Endothelial cell of umbilical vein (primary cell): ENCODE measurements at regions not wholly inside any gene's neighbourhood (a gene's known extent, or its start where the extent isn't known, plus 50 kb on each side); places are given as distances from the start of the nearest gene placed in this dataset.

Experiments
- BruUV-seq: library from RNA; stranded (reverse); fragments of 400-500 nt; replicated peaks from 2 replicates; lab custom pipeline; 2021; lab: Mats Ljungman, UMichigan
- CTCF ChIA-PET: fragments of 300-600, 350-600 bp; sonication (Branson Sonifier 250); formaldehyde crosslinking; loops from one replicate; lab custom pipeline; 2021; ENCODE audit warnings: antibody characterized with exemption, inconsistent platforms; lab: Charles Lee
- POLR2A ChIA-PET: fragments of 300-600, 350-600 bp; sonication (Branson Sonifier 250); formaldehyde crosslinking; loops from one replicate; lab custom pipeline; 2021; ENCODE audit warnings: antibody characterized with exemption, inconsistent platforms; lab: Charles Lee
- DNase-seq: peaks from one replicate; pipeline ENCODE4 v3.0.0-alpha.2; 2011; ENCODE audit warnings: low read depth, low spot score
- FAIRE-seq: peaks from 2 replicates; lab custom pipeline; 2011; peaks lifted over from hg19 to GRCh38; lab: Jason Lieb, UNC
- H2AFZ ChIP-seq: 2 replicates; pipeline ENCODE4 v1.6.0; 2012; ENCODE audit warnings: low read depth, low read length, control low read depth, inconsistent platforms
- H3K27ac ChIP-seq: 2 replicates; pipeline ENCODE4 v1.5.1; 2011; ENCODE audit warnings: low read depth, mild to moderate bottlenecking, control low read depth, low read length, moderate library complexity; ENCODE audit not compliant: insufficient read depth
- H3K27me3 ChIP-seq, 2 experiments: 2 replicates each; pipeline versions ENCODE4 v1.6.0 to v1.6.1; 2011; ENCODE audit warnings: low read length in 2 of 2, mixed read lengths in 1 of 2; ENCODE audit not compliant: control insufficient read depth in 2 of 2, insufficient read depth in 2 of 2
- H3K36me3 ChIP-seq, 2 experiments: 2 replicates in 1 of 2; 3 replicates in 1 of 2; pipeline ENCODE4 v1.5.1; 2011; ENCODE audit warnings: low read length in 2 of 2, mild to moderate bottlenecking in 1 of 2, moderate library complexity in 1 of 2; ENCODE audit not compliant: control insufficient read depth in 2 of 2, insufficient read depth in 2 of 2; ENCODE audit errors: extremely low read depth in 1 of 2
- H3K4me1 ChIP-seq: 3 replicates; pipeline ENCODE4 v1.5.1; 2011; ENCODE audit warnings: mild to moderate bottlenecking, low read length; ENCODE audit not compliant: control insufficient read depth, insufficient read depth; ENCODE audit errors: extremely low read depth
- H3K4me2 ChIP-seq: 2 replicates; pipeline ENCODE4 v1.6.1; 2011; ENCODE audit warnings: low read length, control low read depth, mixed read lengths; ENCODE audit not compliant: insufficient read depth
- H3K4me3 ChIP-seq, 3 experiments: fragments of 200-600 bp in 1 of 3; sonication (generic), shearing (Covaris generic) in 1 of 3; replicated peaks in 1 of 3; 2 replicates each; pipeline ENCODE4 v1.5.1; 2011 to 2016; ENCODE audit warnings: control low read depth in 3 of 3, low read length in 3 of 3, mild to moderate bottlenecking in 2 of 3, inconsistent platforms in 1 of 3, low read depth in 1 of 3, moderate library complexity in 1 of 3; ENCODE audit not compliant: insufficient read depth in 1 of 3
- H3K79me2 ChIP-seq: 2 replicates; pipeline ENCODE4 v1.6.0; 2012; ENCODE audit warnings: low read length, inconsistent platforms; ENCODE audit not compliant: control insufficient read depth, insufficient read depth
- H3K9ac ChIP-seq: replicated peaks from 2 replicates; pipeline ENCODE3; 2011; ENCODE audit warnings: low read length, control low read depth; ENCODE audit not compliant: insufficient read depth; ENCODE audit errors: extremely low read depth
- H3K9me1 ChIP-seq: replicated peaks from 3 replicates; pipeline ENCODE4 v1.6.0; 2011; ENCODE audit warnings: mild to moderate bottlenecking, low read length; ENCODE audit not compliant: control insufficient read depth, insufficient read depth; ENCODE audit errors: extremely low read depth
- H3K9me3 ChIP-seq: replicated peaks from 2 replicates; pipeline ENCODE4 v1.5.1; 2012; ENCODE audit warnings: low read length, inconsistent platforms; ENCODE audit not compliant: control insufficient read depth, insufficient read depth
- H4K20me1 ChIP-seq: replicated peaks from 2 replicates; pipeline ENCODE3; 2011; ENCODE audit warnings: mild to moderate bottlenecking, low read length; ENCODE audit not compliant: control insufficient read depth, insufficient read depth; ENCODE audit errors: extremely low read depth
- CTCF ChIP-seq, 2 donors: IDR thresholded peaks; 1 replicate in 1 of 2; 2 replicates in 1 of 2; pipeline ENCODE4 v1.5.1; 2011; ENCODE audit warnings: low read length in 2 of 2, mild to moderate bottlenecking in 2 of 2, moderate library complexity in 2 of 2, control low read depth in 1 of 2, inconsistent platforms in 1 of 2, low read depth in 1 of 2; ENCODE audit not compliant: insufficient read depth in 1 of 2; ENCODE audit errors: extremely low read depth in 1 of 2
- EZH2 ChIP-seq: IDR thresholded peaks from 2 replicates; pipeline ENCODE4 v1.6.1; 2012; ENCODE audit warnings: borderline replicate concordance, low read depth, mild to moderate bottlenecking, moderate library complexity, low read length, inconsistent platforms; ENCODE audit not compliant: severe bottlenecking
- FOS ChIP-seq: IDR thresholded peaks from 2 replicates; pipeline ENCODE4 v1.6.1; 2011; ENCODE audit warnings: mild to moderate bottlenecking, low read length, moderate library complexity, borderline replicate concordance; ENCODE audit not compliant: insufficient read depth
- GATA2 ChIP-seq: IDR thresholded peaks from 2 replicates; pipeline ENCODE4 v1.7.0; 2011; ENCODE audit warnings: low read depth, mild to moderate bottlenecking, moderate library complexity, mixed read lengths, low read length; ENCODE audit not compliant: insufficient read length, insufficient read depth
- JUN ChIP-seq: IDR thresholded peaks from 2 replicates; pipeline ENCODE4 v1.6.1; 2011; ENCODE audit warnings: borderline replicate concordance, low read depth; ENCODE audit not compliant: insufficient read length, insufficient read depth
- MAX ChIP-seq: IDR thresholded peaks from 2 replicates; pipeline ENCODE4 v1.6.1; 2011; ENCODE audit not compliant: insufficient read depth, insufficient read length
- MYC ChIP-seq: IDR thresholded peaks from one replicate; pipeline ENCODE4 v1.6.1; 2011; ENCODE audit warnings: mild to moderate bottlenecking, low read depth, low read length
- POLR2A ChIP-seq: IDR thresholded peaks from 2 replicates; pipeline ENCODE4 v1.6.1; 2012; ENCODE audit warnings: low read depth, mild to moderate bottlenecking, control low read depth, low read length
- POLR2AphosphoS5 ChIP-seq: IDR thresholded peaks from 2 replicates; pipeline ENCODE4 v1.6.1; 2012; ENCODE audit warnings: low read depth, mild to moderate bottlenecking, control low read depth, low read length, moderate library complexity; ENCODE audit not compliant: insufficient read depth
- dilution Hi-C: fragments of 300-500 bp; cut with MboI; formaldehyde crosslinking; loops from one replicate; pipeline ENCODE4 v1.15.0; 2019; ENCODE audit warnings: low sequenced_read_pairs; ENCODE audit not compliant: extremely low pct_ligation_motif_present
- intact Hi-C: fragments of 100-400 bp; cut with micrococcal nuclease; formaldehyde crosslinking; loops from one replicate; pipeline ENCODE4 v1.10.0; 2022

- Histone ChIP-seq H3K9ac (no peak overlapping the region), H4K20me1 (no peaks in the 10 kb centered on the region), H3K4me2 (no peak overlapping the region), H3K9me3 (no peaks in the 10 kb centered on the region), H3K27ac (no peak overlapping the region), H3K79me2 (no peaks in the 10 kb centered on the region), H2AFZ (no peak overlapping the region), H3K9me1 (no peaks in the 10 kb centered on the region), H3K4me1 (no peaks in the 10 kb centered on the region), H3K36me3 (no peaks in the 10 kb centered on the region), H3K4me3 (no peak overlapping the region), H3K27me3 (peaks cover 0 to 10% of the 10 kb centered on the region in 2 experiments)
- ChIA-PET POLR2A (no interaction called here), CTCF (interaction anchor here (0.8 to 5.4 kb wide), 2 partner anchors 13 to 430 kb away, joined by 3 to 43 read pairs; no protein-coding TSS in a partner anchor)
- intact Hi-C loops, result no loop called here
- dilution Hi-C loops, result no loop called here
- no TSS peak for BruUV-seq
- no peak for TF ChIP-seq MYC
- TF ChIP-seq GATA2, result no peak
- no peak for TF ChIP-seq MAX
- TF ChIP-seq FOS, result no peak
- TF ChIP-seq CTCF (IDR thresholded peaks at IDR 0.05; ENCODE audit: extremely low read depth in 1 of 2, insufficient read depth in 1 of 2, low read depth in 1 of 2, low read length in 2 of 2), result no peak
- TF ChIP-seq POLR2A, result no peak
- no peak for TF ChIP-seq EZH2
- TF ChIP-seq POLR2AphosphoS5, result no peak
- no peak for TF ChIP-seq JUN
- DNase-seq, result no peak
- no peak for FAIRE-seq
Measured at GRCh38 chr11:129320494-129320893, 55.2 kb upstream of the BARX2 start.
